AG08396 (cell line): ENCODE measurements at regions not wholly inside any gene's neighbourhood (a gene's known extent, or its start where the extent isn't known, plus 50 kb on each side); places are given as distances from the start of the nearest gene placed in this dataset.
"Not testable (repeated sequence)": the region's sequence is repeated elsewhere in the genome, so short reads cannot be mapped to it uniquely, and the experiment has no call there.

ENCODE experiments used
- DNase-seq: peaks from one replicate; pipeline ENCODE4 v3.0.0; 2012; ENCODE audit warnings: low spot score, mixed read lengths

- DNase-seq, result no peak
These were observed 111.6 kb downstream of the TMEM168 start for GRCh38 chr7:112678626-112679025.

GRCh38 chr7:112689466-112690177, 100.6 kb downstream of the TMEM168 start:
- DNase-seq, result not testable (repeated sequence)

GRCh38 chr7:112692333-112692732, 97.9 kb downstream of the TMEM168 start:
- no peak for DNase-seq

- not testable (repeated sequence) for DNase-seq
These were observed 93.0 kb downstream of the TMEM168 start for GRCh38 chr7:112697211-112697610.

- DNase-seq, result no peak
These were observed 90.3 kb downstream of the TMEM168 start for GRCh38 chr7:112699725-112700513.

GRCh38 chr7:112701456-112701855, 88.7 kb downstream of the TMEM168 start:
- no peak for DNase-seq

GRCh38 chr7:112707655-112708054, 82.5 kb downstream of the TMEM168 start:
- DNase-seq, result no peak

GRCh38 chr7:112708236-112708635, 82.0 kb downstream of the TMEM168 start:
- no peak for DNase-seq
